Tibial artery (tissue), 4 donors: ENCODE measurements at regions not wholly inside any gene's neighbourhood (a gene's known extent, or its start where the extent isn't known, plus 50 kb on each side); places are given as distances from the start of the nearest gene placed in this dataset.

ENCODE experiments used
- DNase-seq, 2 donors: peaks; one replicate each; pipeline ENCODE4 v3.0.0-alpha.2; 2019
- H3K27ac ChIP-seq, 2 donors: fragments of 200-600 bp; sonication (generic) in 1 of 2; 1 replicate in 1 of 2; 2 replicates in 1 of 2; pipeline ENCODE4 v1.5.1; 2018 to 2019; ENCODE audit warnings: mild to moderate bottlenecking in 1 of 2
- H3K27me3 ChIP-seq, 2 donors: fragments of 200-600 bp; sonication (generic) in 1 of 2; one replicate each; pipeline versions ENCODE4 v1.5.1 to v1.6.0; 2016 to 2019
- H3K36me3 ChIP-seq, 3 donors: fragments of 200-600 bp; sonication (generic) in 2 of 3; one replicate each; pipeline ENCODE4 v1.5.1; 2016 to 2019; ENCODE audit warnings: mild to moderate bottlenecking in 2 of 3
- H3K4me1 ChIP-seq, 4 donors: fragments of 200-600 bp; sonication (generic) in 2 of 4; 1 replicate in 3 of 4; 2 replicates in 1 of 4; pipeline ENCODE4 v1.5.1; 2016 to 2019
- H3K4me3 ChIP-seq, 2 donors: fragments of 200-600 bp; sonication (generic) in 1 of 2; 1 replicate in 1 of 2; 2 replicates in 1 of 2; pipeline ENCODE4 v1.5.1; 2018 to 2019; ENCODE audit warnings: mild to moderate bottlenecking in 2 of 2
- H3K9me3 ChIP-seq, 3 donors: fragments of 200-600 bp; sonication (generic) in 1 of 3; one replicate each; pipeline ENCODE4 v1.5.1; 2016 to 2019
- CTCF ChIP-seq, 2 experiments: fragments of 200-600 bp in 1 of 2; fragments of 450-650 bp in 1 of 2; IDR thresholded peaks; one replicate each; pipeline ENCODE4 v1.5.1; 2017 to 2019; ENCODE audit warnings: antibody characterized with exemption in 2 of 2, mild to moderate bottlenecking in 1 of 2, moderate library complexity in 1 of 2
- intact Hi-C: fragments of 100-400 bp; cut with DNase I; formaldehyde crosslinking; loops from one replicate; pipeline ENCODE4 v1.15.0; 2023; ENCODE audit warnings: low total_unique reads

- no peak overlapping the region for H3K27ac ChIP-seq
- TF ChIP-seq CTCF (IDR thresholded peaks at IDR 0.05): no peak
- no peak overlapping the region for H3K4me3 ChIP-seq
- no peak for DNase-seq
- intact Hi-C loops: no loop called here
- H3K36me3 ChIP-seq: no peaks in the 10 kb centered on the region
- no peaks in the 10 kb centered on the region for H3K27me3 ChIP-seq
- H3K9me3 ChIP-seq: no peaks in the 10 kb centered on the region
- H3K4me1 ChIP-seq: no peaks in the 10 kb centered on the region
Observed at GRCh38 chr4:164700471-164700870, 53.5 kb upstream of the SMIM31 start.

GRCh38 chr4:164701665-164702064 is 52.3 kb upstream of the SMIM31 start:
- Histone ChIP-seq H3K4me1 (no peaks in the 10 kb centered on the region), H3K4me3 (no peak overlapping the region), H3K27me3 (no peaks in the 10 kb centered on the region), H3K36me3 (no peaks in the 10 kb centered on the region), H3K9me3 (no peaks in the 10 kb centered on the region), H3K27ac (no peak overlapping the region)
- no peak for TF ChIP-seq CTCF (IDR thresholded peaks at IDR 0.05)
- no peak for DNase-seq
- intact Hi-C loops: no loop called here
